Upper lobe of right lung (tissue), 1 donor: ENCODE measurements at regions not wholly inside any gene's neighbourhood (a gene's known extent, or its start where the extent isn't known, plus 50 kb on each side); places are given as distances from the start of the nearest gene placed in this dataset.
A peak's percentile ranks its signal among the peaks of the same experiment; 100 is the strongest.
"Not testable (repeated sequence)": the region's sequence is repeated elsewhere in the genome, so short reads cannot be mapped to it uniquely, and the experiment has no call there.

ENCODE experiments used
- ATAC-seq: fragments of 200-7000 bp; cut with Tn5 transposase; one replicate; pipeline ENCODE4 v1.9.1; 2020; ENCODE audit warnings: mild to moderate bottlenecking, moderate library complexity
- DNase-seq: peaks from one replicate; pipeline ENCODE4 v3.0.0-alpha.2; 2020
- H3K27ac ChIP-seq: fragments of 200-600 bp; one replicate; pipeline ENCODE4 v1.8.0; 2022
- H3K27me3 ChIP-seq: fragments of 200-600 bp; one replicate; pipeline ENCODE4 v1.8.0; 2022; ENCODE audit warnings: mild to moderate bottlenecking
- H3K36me3 ChIP-seq: fragments of 200-600 bp; one replicate; pipeline ENCODE4 v1.8.0; 2022
- H3K4me1 ChIP-seq: fragments of 200-600 bp; one replicate; pipeline ENCODE4 v1.8.0; 2022
- H3K4me3 ChIP-seq: fragments of 200-600 bp; one replicate; pipeline ENCODE4 v1.8.0; 2022; ENCODE audit warnings: mild to moderate bottlenecking
- H3K9me3 ChIP-seq: fragments of 200-600 bp; one replicate; pipeline ENCODE4 v1.8.0; 2022
- intact Hi-C: fragments of 100-400 bp; cut with DNase I; formaldehyde crosslinking; loops from one replicate; pipeline ENCODE4 v1.11.0; 2022
- TF ChIP-seq, protein P1 (sequence below): fragments of 200-600 bp; IDR thresholded peaks from one replicate; pipeline ENCODE4 v1.8.0; 2022; ENCODE audit warnings: antibody characterized with exemption
- donor health status: DM: no; HTN: yes; CAD: no; lungs with severe emphysema.

DNA sequence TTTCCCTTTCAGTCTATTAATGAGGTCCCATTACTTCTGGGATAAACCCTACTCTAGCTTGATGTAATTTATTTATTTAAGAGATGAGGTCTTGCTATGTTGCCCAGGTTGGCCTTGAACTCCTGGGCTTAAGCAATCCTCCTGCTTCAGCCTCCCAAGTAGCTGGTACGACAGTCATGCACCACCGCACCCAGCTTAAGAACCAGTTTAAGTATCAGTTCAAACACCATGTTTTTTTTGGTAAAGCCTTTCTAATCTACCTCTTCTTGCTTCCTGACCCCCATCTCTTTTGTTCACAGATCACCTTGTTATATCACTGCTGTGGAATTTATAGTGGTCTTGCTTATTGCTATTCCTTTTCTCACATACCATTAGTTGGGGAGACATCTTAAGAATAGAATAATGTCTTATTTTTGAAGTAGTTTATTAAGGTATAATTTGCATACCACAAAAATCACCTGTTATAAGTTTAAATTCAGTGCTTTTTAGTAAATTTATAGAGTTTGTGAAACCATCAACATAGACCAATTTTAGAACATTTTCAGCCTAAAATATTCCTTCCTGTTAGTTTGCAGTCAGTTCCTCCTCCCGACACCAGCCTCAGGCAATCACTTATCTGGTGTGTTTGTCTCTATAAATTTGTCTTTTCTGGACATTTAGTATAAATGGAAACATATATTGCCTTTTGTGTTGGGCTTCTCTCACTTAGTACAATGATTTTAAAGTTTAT, 257.9 kb downstream of the PDCD6IP start:
- Histone ChIP-seq H3K36me3 (no peaks in the 10 kb centered on the region), H3K4me3 (no peak overlapping the region), H3K9me3 (no peaks in the 10 kb centered on the region), H3K27me3 (no peaks in the 10 kb centered on the region), H3K4me1 (no peaks in the 10 kb centered on the region), H3K27ac (no peak overlapping the region)
- intact Hi-C loops = no loop called here
- ATAC-seq = no peak
- TF ChIP-seq, protein P1, sequence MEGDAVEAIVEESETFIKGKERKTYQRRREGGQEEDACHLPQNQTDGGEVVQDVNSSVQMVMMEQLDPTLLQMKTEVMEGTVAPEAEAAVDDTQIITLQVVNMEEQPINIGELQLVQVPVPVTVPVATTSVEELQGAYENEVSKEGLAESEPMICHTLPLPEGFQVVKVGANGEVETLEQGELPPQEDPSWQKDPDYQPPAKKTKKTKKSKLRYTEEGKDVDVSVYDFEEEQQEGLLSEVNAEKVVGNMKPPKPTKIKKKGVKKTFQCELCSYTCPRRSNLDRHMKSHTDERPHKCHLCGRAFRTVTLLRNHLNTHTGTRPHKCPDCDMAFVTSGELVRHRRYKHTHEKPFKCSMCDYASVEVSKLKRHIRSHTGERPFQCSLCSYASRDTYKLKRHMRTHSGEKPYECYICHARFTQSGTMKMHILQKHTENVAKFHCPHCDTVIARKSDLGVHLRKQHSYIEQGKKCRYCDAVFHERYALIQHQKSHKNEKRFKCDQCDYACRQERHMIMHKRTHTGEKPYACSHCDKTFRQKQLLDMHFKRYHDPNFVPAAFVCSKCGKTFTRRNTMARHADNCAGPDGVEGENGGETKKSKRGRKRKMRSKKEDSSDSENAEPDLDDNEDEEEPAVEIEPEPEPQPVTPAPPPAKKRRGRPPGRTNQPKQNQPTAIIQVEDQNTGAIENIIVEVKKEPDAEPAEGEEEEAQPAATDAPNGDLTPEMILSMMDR = no peak
- DNase-seq = no peak

DNA sequence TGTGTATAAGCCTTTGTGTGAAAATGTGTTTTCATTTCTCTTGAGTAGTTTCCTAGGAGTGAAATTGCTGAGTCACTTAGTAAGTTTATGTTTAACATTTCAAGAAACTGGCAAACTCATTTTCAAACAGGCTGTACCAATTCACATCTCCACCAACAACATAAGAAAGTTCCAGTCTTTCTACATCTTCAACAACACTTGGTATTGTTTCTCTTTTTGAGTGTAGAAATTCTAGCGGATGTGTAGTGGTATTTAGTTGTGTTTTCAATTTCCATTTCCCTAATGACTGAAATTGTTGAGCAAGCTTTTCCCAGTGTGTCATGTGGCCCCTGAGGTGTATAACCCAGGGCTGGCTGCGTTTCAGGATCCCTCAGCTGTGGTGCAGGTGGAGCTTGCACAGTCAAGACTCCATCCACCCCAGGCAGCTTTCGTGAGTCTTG, 258.5 kb downstream of the PDCD6IP start:
- intact Hi-C loops = no loop called here
- H3K4me1 ChIP-seq = no peaks in the 10 kb centered on the region
- H3K36me3 ChIP-seq = no peaks in the 10 kb centered on the region
- ATAC-seq = peak; percentile 54
- TF ChIP-seq, protein P1 = no peak
- DNase-seq = no peak
- H3K27me3 ChIP-seq = no peaks in the 10 kb centered on the region
- no peak overlapping the region for H3K27ac ChIP-seq
- no peak overlapping the region for H3K4me3 ChIP-seq
- H3K9me3 ChIP-seq = no peaks in the 10 kb centered on the region

DNA sequence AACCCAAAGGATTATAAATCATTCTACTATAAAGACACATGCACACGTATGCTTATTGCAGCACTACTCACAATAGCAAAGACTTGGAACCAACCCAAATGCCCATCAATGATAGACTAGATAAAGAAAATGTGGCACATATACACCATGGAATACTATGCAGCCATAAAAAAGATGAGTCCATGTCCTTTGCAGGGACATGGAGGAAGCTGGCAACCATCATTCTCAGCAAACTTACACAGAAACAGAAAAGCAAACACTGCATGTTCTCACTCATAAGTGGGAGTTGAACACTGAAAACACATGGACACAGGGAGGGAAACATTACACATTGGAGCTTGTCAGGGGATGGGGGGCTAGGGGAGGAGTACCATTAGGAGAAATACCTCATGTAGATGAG, 262.6 kb downstream of the PDCD6IP start:
- H3K4me1 ChIP-seq, H3K36me3 ChIP-seq, H3K27me3 ChIP-seq, H3K27ac ChIP-seq, H3K4me3 ChIP-seq, DNase-seq, H3K9me3 ChIP-seq, intact Hi-C loops, ATAC-seq: not testable (repeated sequence)

DNA sequence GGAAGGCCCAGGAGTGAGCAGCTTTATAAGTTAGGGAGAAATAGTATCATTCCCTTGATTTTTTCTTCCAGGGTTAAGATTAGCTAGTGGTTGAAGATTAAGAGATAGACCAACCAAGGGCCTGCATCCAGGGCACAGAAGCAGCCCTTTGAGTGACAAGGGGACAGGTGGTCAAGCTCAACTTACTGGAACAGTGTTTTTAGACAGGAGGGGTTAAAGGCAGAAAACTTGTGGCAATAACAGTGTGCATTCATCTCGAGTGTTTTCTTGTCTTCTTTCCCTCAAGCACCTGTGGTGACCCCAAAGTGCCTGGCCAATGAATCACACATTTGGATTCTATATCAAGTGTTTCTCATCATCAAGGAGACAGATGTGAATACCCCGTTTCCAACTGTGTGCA, 267.5 kb downstream of the PDCD6IP start:
- no peaks in the 10 kb centered on the region for H3K36me3 ChIP-seq
- no peak for ATAC-seq
- H3K4me1 ChIP-seq = no peaks in the 10 kb centered on the region
- no peak for DNase-seq
- H3K27ac ChIP-seq = no peak overlapping the region
- no peak overlapping the region for H3K4me3 ChIP-seq
- no peaks in the 10 kb centered on the region for H3K27me3 ChIP-seq
- TF ChIP-seq, protein P1 = no peak
- intact Hi-C loops = no loop called here
- H3K9me3 ChIP-seq = no peaks in the 10 kb centered on the region

DNA sequence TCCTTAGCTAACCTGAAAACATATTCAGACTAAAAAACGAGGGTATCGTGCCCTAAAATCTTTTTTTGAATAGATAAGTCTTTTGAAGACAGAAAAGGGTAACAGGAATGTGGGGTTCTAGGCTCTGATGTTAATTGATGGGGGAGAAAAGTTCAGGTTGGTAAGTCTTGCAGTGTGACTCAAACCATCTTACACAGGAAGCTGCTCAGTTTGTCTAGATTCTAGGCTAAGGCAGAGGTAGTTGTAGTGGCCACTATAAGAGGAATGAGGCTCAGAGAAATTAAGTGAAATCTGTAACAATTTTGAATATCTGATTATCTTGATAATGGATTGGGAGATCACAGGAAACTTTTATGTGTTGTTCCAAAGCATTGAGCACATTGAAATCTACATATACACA, 267.9 kb downstream of the PDCD6IP start:
- no peaks in the 10 kb centered on the region for H3K36me3 ChIP-seq
- TF ChIP-seq, protein P1 = no peak
- no peak overlapping the region for H3K4me3 ChIP-seq
- H3K9me3 ChIP-seq = no peaks in the 10 kb centered on the region
- no peak overlapping the region for H3K27ac ChIP-seq
- no peaks in the 10 kb centered on the region for H3K27me3 ChIP-seq
- intact Hi-C loops = no loop called here
- no peaks in the 10 kb centered on the region for H3K4me1 ChIP-seq
- DNase-seq = no peak
- ATAC-seq = no peak

DNA sequence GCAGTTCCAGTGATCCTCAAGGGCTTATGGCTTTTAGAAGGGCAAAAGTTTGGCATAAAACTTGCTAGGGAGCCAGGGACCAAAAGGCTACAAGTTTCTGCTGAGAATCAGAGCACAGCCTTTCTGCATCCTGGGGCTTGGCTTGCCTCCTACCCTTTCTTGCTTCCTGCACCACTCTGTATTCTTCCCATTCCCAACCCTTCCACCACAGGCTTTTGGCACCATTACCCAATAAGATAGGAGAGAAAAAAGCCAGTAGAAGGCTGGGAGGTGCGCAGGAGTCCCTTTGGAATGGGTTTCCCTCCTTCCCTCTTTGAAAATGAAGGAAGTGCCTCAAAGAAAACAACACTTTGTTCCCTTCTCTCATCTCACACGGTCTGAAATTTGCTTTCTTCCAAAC, 268.6 kb downstream of the PDCD6IP start:
- Histone ChIP-seq H3K27ac (no peak overlapping the region), H3K36me3 (no peaks in the 10 kb centered on the region), H3K27me3 (no peaks in the 10 kb centered on the region), H3K4me1 (no peaks in the 10 kb centered on the region), H3K4me3 (no peak overlapping the region), H3K9me3 (no peaks in the 10 kb centered on the region)
- TF ChIP-seq, protein P1 = no peak
- intact Hi-C loops = no loop called here
- DNase-seq (no peak), ATAC-seq (no peak)
